ENCODE measurements at regions not wholly inside any gene's neighbourhood (a gene's known extent, or its start where the extent isn't known, plus 50 kb on each side); places are given as distances from the start of the nearest gene placed in this dataset.

- no peak overlapping the region for H3K4me3 Mint-ChIP-seq (ENCODE audit: unreplicated experiment)
Measured at GRCh38 chr3:5301651-5302297, 114.3 kb downstream of the EDEM1 start.

GRCh38 chr3:5302661-5303060, 115.2 kb downstream of the EDEM1 start:
- Mint-ChIP-seq H3K4me1 (ENCODE audit: unreplicated experiment) (no peaks in the 10 kb centered on the region), H3K9me3 (ENCODE audit: unreplicated experiment) (peaks cover 14% of the 10 kb centered on the region), H3K4me3 (ENCODE audit: unreplicated experiment) (no peak overlapping the region), H3K27me3 (ENCODE audit: unreplicated experiment) (peaks cover 4% of the 10 kb centered on the region), H3K27ac (ENCODE audit: unreplicated experiment) (no peak overlapping the region), H3K36me3 (ENCODE audit: low read depth, unreplicated experiment) (no peaks in the 10 kb centered on the region)
- no peak for TF ChIP-seq CTCF (IDR thresholded peaks at IDR 0.05; ENCODE audit: unreplicated experiment)
- no peak for DNase-seq (ENCODE audit: low spot score)

More at GRCh38 chr3:5301651-5302297, 114.3 kb downstream of the EDEM1 start:
- DNase-seq (ENCODE audit: low spot score): no peak
- H3K27me3 Mint-ChIP-seq (ENCODE audit: unreplicated experiment): peaks cover 4% of the 10 kb centered on the region
- no peaks in the 10 kb centered on the region for H3K36me3 Mint-ChIP-seq (ENCODE audit: low read depth, unreplicated experiment)
- H3K27ac Mint-ChIP-seq (ENCODE audit: unreplicated experiment): no peak overlapping the region
- no peaks in the 10 kb centered on the region for H3K4me1 Mint-ChIP-seq (ENCODE audit: unreplicated experiment)
- H3K9me3 Mint-ChIP-seq (ENCODE audit: unreplicated experiment): peaks cover 14% of the 10 kb centered on the region
- TF ChIP-seq CTCF (IDR thresholded peaks at IDR 0.05; ENCODE audit: unreplicated experiment): no peak

GRCh38 chr3:5304188-5304587, 116.7 kb downstream of the EDEM1 start:
- Mint-ChIP-seq H3K4me3 (ENCODE audit: unreplicated experiment) (no peak overlapping the region), H3K27me3 (ENCODE audit: unreplicated experiment) (peaks cover 4% of the 10 kb centered on the region), H3K27ac (ENCODE audit: unreplicated experiment) (no peak overlapping the region), H3K4me1 (ENCODE audit: unreplicated experiment) (no peaks in the 10 kb centered on the region), H3K36me3 (ENCODE audit: low read depth, unreplicated experiment) (no peaks in the 10 kb centered on the region), H3K9me3 (ENCODE audit: unreplicated experiment) (peaks cover 14% of the 10 kb centered on the region)
- no peak for DNase-seq (ENCODE audit: low spot score)
- TF ChIP-seq CTCF (IDR thresholded peaks at IDR 0.05; ENCODE audit: unreplicated experiment): no peak

GRCh38 chr3:5304789-5305683, 117.5 kb downstream of the EDEM1 start:
- H3K27ac Mint-ChIP-seq (ENCODE audit: unreplicated experiment): no peak overlapping the region
- no peaks in the 10 kb centered on the region for H3K4me1 Mint-ChIP-seq (ENCODE audit: unreplicated experiment)
- peak; percentile 38 for DNase-seq (ENCODE audit: low spot score)
- H3K27me3 Mint-ChIP-seq (ENCODE audit: unreplicated experiment): peaks cover 1% of the 10 kb centered on the region
- H3K36me3 Mint-ChIP-seq (ENCODE audit: low read depth, unreplicated experiment): no peaks in the 10 kb centered on the region
- H3K9me3 Mint-ChIP-seq (ENCODE audit: unreplicated experiment): peaks cover 18% of the 10 kb centered on the region
- no peak overlapping the region for H3K4me3 Mint-ChIP-seq (ENCODE audit: unreplicated experiment)
- peak; percentile 54 for TF ChIP-seq CTCF (IDR thresholded peaks at IDR 0.05; ENCODE audit: unreplicated experiment)

- no peaks in the 10 kb centered on the region for H3K36me3 Mint-ChIP-seq (ENCODE audit: low read depth, unreplicated experiment)
- no peak for DNase-seq (ENCODE audit: low spot score)
- TF ChIP-seq CTCF (IDR thresholded peaks at IDR 0.05; ENCODE audit: unreplicated experiment): no peak
- peaks cover 1% of the 10 kb centered on the region for H3K27me3 Mint-ChIP-seq (ENCODE audit: unreplicated experiment)
- no peak overlapping the region for H3K27ac Mint-ChIP-seq (ENCODE audit: unreplicated experiment)
- peaks cover 21% of the 10 kb centered on the region for H3K9me3 Mint-ChIP-seq (ENCODE audit: unreplicated experiment)
- H3K4me3 Mint-ChIP-seq (ENCODE audit: unreplicated experiment): no peak overlapping the region
- H3K4me1 Mint-ChIP-seq (ENCODE audit: unreplicated experiment): no peaks in the 10 kb centered on the region
Measured at GRCh38 chr3:5305684-5305989, 118.1 kb downstream of the EDEM1 start.
